Adrenal gland (tissue), 9 donors: ENCODE measurements at regions not wholly inside any gene's neighbourhood (a gene's known extent, or its start where the extent isn't known, plus 50 kb on each side); places are given as distances from the start of the nearest gene placed in this dataset.

Experiments used
- DNase-seq, 7 donors: peaks; one replicate each; pipeline ENCODE4 v3.0.0-alpha.2; 2019 to 2020
- H3K27ac ChIP-seq, 5 donors: fragments of 200-600 bp; sonication (generic) in 4 of 5; 1 replicate in 3 of 5; 2 replicates in 2 of 5; pipeline versions ENCODE4 v1.5.1 to v1.8.0; 2016 to 2020; ENCODE audit warnings: mild to moderate bottlenecking in 1 of 5
- H3K27me3 ChIP-seq: fragments of 200-600 bp; 2 replicates; pipeline ENCODE4 v1.8.0; 2021
- H3K36me3 ChIP-seq, 2 donors: fragments of 200-600 bp; replicated peaks in 1 of 2; 1 replicate in 1 of 2; 2 replicates in 1 of 2; pipeline versions ENCODE4 v1.5.1 to v1.8.0; 2018 to 2022
- H3K4me1 ChIP-seq, 2 donors: fragments of 200-600 bp; replicated peaks in 1 of 2; 1 replicate in 1 of 2; 2 replicates in 1 of 2; pipeline versions ENCODE4 v1.5.1 to v1.8.0; 2018 to 2021
- H3K4me3 ChIP-seq, 4 donors: fragments of 200-600 bp; sonication (generic) in 3 of 4; one replicate each; pipeline ENCODE4 v1.5.1; 2016 to 2018
- H3K9me3 ChIP-seq, 3 donors: fragments of 200-600 bp; sonication (generic) in 1 of 3; replicated peaks in 1 of 3; 1 replicate in 2 of 3; 2 replicates in 1 of 3; pipeline versions ENCODE4 v1.5.1 to v1.8.0; 2016 to 2021
- CTCF ChIP-seq, 6 experiments: fragments of 450-650 bp in 4 of 6; fragments of 200-600 bp in 2 of 6; sonication (generic) in 1 of 6; IDR thresholded peaks; 1 replicate in 5 of 6; 2 replicates in 1 of 6; pipeline versions ENCODE4 v1.5.1 to v1.8.0; 2016 to 2021; ENCODE audit warnings: antibody characterized with exemption in 6 of 6, mild to moderate bottlenecking in 2 of 6, moderate library complexity in 1 of 6
- POLR2A ChIP-seq, 2 donors: fragments of 450-650 bp; IDR thresholded peaks; one replicate each; pipeline ENCODE4 v1.6.1; 2017; ENCODE audit warnings: antibody characterized with exemption in 2 of 2, mild to moderate bottlenecking in 2 of 2, moderate library complexity in 1 of 2
- WGBS, 4 donors: extraction: QIAGEN DNeasy Blood & Tissue Kit in 2 of 4; methylation state at CpG; one replicate each; pipeline versions ENCODE4 v1.1.5 to v1.1.7; 2013 to 2017; 5-methylcytosine and 5-hydroxymethylcytosine counted together
- intact Hi-C, 2 donors: fragments of 100-400 bp; cut with DNase I; formaldehyde crosslinking; loops; one replicate each; pipeline versions ENCODE4 v1.14.1 to v1.15.0; 2022 to 2023
- donor health status: healthy with polysubstance abuse.
- donor health status: Bipolar disorder and iron deficiency.
- donor health status: DM: yes; HTN: yes; CAD: no.
- donor health status: DM: no; HTN: no; CAD: no.
- donor health status: DM: no; HTN: no; CAD: no.

- no peaks in the 10 kb centered on the region for H3K4me1 ChIP-seq
- H3K9me3 ChIP-seq = no peaks in the 10 kb centered on the region
- H3K27ac ChIP-seq = no peak overlapping the region
- H3K36me3 ChIP-seq = no peaks in the 10 kb centered on the region
- H3K4me3 ChIP-seq = no peak overlapping the region
- H3K27me3 ChIP-seq = no peaks in the 10 kb centered on the region
- 94 to 97% (median 96%) methylated on average over 13 to 21 of the region's 21 CpGs for WGBS, 4 donors
- DNase-seq = no peak
- TF ChIP-seq CTCF (IDR thresholded peaks at IDR 0.05) (no peak), POLR2A (IDR thresholded peaks at IDR 0.05) (no peak)
- intact Hi-C loops = no loop called here
These were observed 126.1 kb upstream of the CARMIL1 start for GRCh38 chr6:25153079-25153478.

- Histone ChIP-seq H3K4me3 (no peak overlapping the region), H3K9me3 (no peaks in the 10 kb centered on the region)
These were observed 125.1 kb upstream of the CARMIL1 start for GRCh38 chr6:25154034-25154596.

GRCh38 chr6:25155211-25155610, 124.0 kb upstream of the CARMIL1 start:
- intact Hi-C loops = no loop called here
- H3K9me3 ChIP-seq = no peaks in the 10 kb centered on the region
- 69 to 91% (median 81%) methylated on average over 3 of the region's 3 CpGs for WGBS, 4 donors
- no peak for TF ChIP-seq POLR2A (IDR thresholded peaks at IDR 0.05)
- no peak for TF ChIP-seq CTCF (IDR thresholded peaks at IDR 0.05)
- H3K4me3 ChIP-seq = no peak overlapping the region
- H3K36me3 ChIP-seq = no peaks in the 10 kb centered on the region
- H3K27ac ChIP-seq = no peak overlapping the region
- no peaks in the 10 kb centered on the region for H3K4me1 ChIP-seq
- DNase-seq = no peak
- no peaks in the 10 kb centered on the region for H3K27me3 ChIP-seq

More at GRCh38 chr6:25154034-25154596, 125.1 kb upstream of the CARMIL1 start:
- TF ChIP-seq POLR2A (IDR thresholded peaks at IDR 0.05) (no peak), CTCF (IDR thresholded peaks at IDR 0.05) (no peak)
- intact Hi-C loops = no loop called here
- Histone ChIP-seq H3K27me3 (no peaks in the 10 kb centered on the region), H3K4me1 (no peaks in the 10 kb centered on the region), H3K27ac (no peak overlapping the region), H3K36me3 (no peaks in the 10 kb centered on the region)
- WGBS, 4 donors = 86 to 94% (median 92%) methylated on average over 3 of the region's 3 CpGs
- DNase-seq = no peak

GRCh38 chr6:25156123-25156522, 123.1 kb upstream of the CARMIL1 start:
- Histone ChIP-seq H3K27ac (no peak overlapping the region), H3K4me1 (no peaks in the 10 kb centered on the region), H3K4me3 (no peak overlapping the region), H3K27me3 (no peaks in the 10 kb centered on the region), H3K9me3 (no peaks in the 10 kb centered on the region), H3K36me3 (no peaks in the 10 kb centered on the region)
- 69 to 85% (median 75%) methylated on average over 1 of the region's 1 CpG for WGBS, 4 donors
- TF ChIP-seq POLR2A (IDR thresholded peaks at IDR 0.05) = no peak
- no peak for TF ChIP-seq CTCF (IDR thresholded peaks at IDR 0.05)
- intact Hi-C loops = no loop called here
- DNase-seq = no peak
